ENCODE measurements at regions not wholly inside any gene's neighbourhood (a gene's known extent, or its start where the extent isn't known, plus 50 kb on each side); places are given as distances from the start of the nearest gene placed in this dataset.

DNA sequence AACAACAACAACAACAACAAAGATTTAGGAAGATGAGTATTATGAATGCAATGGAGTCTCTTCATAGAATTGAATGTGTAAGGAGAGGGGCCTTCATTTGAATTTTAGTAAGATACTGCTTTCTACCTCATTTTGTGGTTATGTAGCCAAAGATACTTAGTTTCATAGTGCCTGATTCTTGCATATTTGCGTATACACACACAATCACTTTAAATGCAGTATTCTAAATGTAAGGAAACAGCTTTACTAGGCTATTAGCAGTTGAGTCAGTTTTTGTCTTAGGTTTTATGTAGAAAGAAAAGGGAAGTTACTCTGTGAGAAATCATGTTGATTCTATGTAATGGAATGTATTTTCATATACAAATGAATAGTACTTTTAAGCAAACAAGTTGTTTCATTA is 80.5 kb downstream of the HAUS1 start:
- TF ChIP-seq EZH2 (IDR thresholded peaks at IDR 0.05) (no peak), POLR2AphosphoS5 (IDR thresholded peaks at IDR 0.05; ENCODE audit: borderline replicate concordance, low read depth, low read length) (no peak), FOXP2 (optimal IDR thresholded peaks at IDR 0.05; ENCODE audit: control extremely low read depth, extremely low read length, insufficient read depth) (no peak)
